OCI-LY7 (cell line): ENCODE measurements at regions not wholly inside any gene's neighbourhood (a gene's known extent, or its start where the extent isn't known, plus 50 kb on each side); places are given as distances from the start of the nearest gene placed in this dataset.

Experiments used
- BruUV-seq: library from RNA; stranded (reverse); fragments of 400-500 nt; replicated peaks from 2 replicates; lab custom pipeline; 2021; lab: Mats Ljungman, UMichigan
- CTCF ChIA-PET: fragments of 300-600 bp; sonication (Branson Sonifier 250); formaldehyde crosslinking; loops from one replicate; lab custom pipeline; 2022; ENCODE audit warnings: antibody characterized with exemption; ENCODE audit not compliant: unreplicated experiment; lab: Charles Lee
- POLR2A ChIA-PET: fragments of 300-600 bp; sonication (Branson Sonifier 250); formaldehyde crosslinking; loops from one replicate; lab custom pipeline; 2022; ENCODE audit warnings: antibody characterized with exemption; lab: Charles Lee
- DNase-seq: peaks from one replicate; pipeline ENCODE4 v3.0.0-alpha.2; 2015; ENCODE audit warnings: low spot score
- H2AFZ ChIP-seq: fragments of 200-600 bp; sonication (generic), shearing (Covaris generic); 2 replicates; pipeline ENCODE4 v1.6.1; 2014; ENCODE audit warnings: mild to moderate bottlenecking, antibody characterized with exemption, low read length, moderate library complexity
- H3K27ac ChIP-seq: fragments of 200-600 bp; sonication (generic); 2 replicates; pipeline ENCODE4 v1.5.1; 2014; ENCODE audit warnings: mixed run types, low read depth, mild to moderate bottlenecking, moderate library complexity, low read length, inconsistent platforms; ENCODE audit not compliant: poor library complexity, severe bottlenecking
- H3K36me3 ChIP-seq: fragments of 200-600 bp; sonication (generic); 2 replicates; pipeline ENCODE4 v1.6.1; 2014; ENCODE audit warnings: mild to moderate bottlenecking, antibody characterized with exemption, low read length, moderate library complexity, mixed read lengths; ENCODE audit not compliant: insufficient read depth
- H3K4me1 ChIP-seq: fragments of 200-600 bp; sonication (generic); 2 replicates; pipeline ENCODE4 v1.5.1; 2014; ENCODE audit warnings: mild to moderate bottlenecking, low read length; ENCODE audit not compliant: insufficient read depth, poor library complexity, severe bottlenecking
- H3K4me2 ChIP-seq: fragments of 200-600 bp; sonication (generic); 2 replicates; pipeline ENCODE4 v1.6.1; 2014; ENCODE audit warnings: mild to moderate bottlenecking, low read length
- H3K4me3 ChIP-seq: fragments of 200-600 bp; sonication (generic); 2 replicates; pipeline ENCODE4 v1.5.1; 2014; ENCODE audit warnings: mild to moderate bottlenecking, low read depth, low read length; ENCODE audit not compliant: poor library complexity, severe bottlenecking
- H3K79me2 ChIP-seq: fragments of 200-600 bp; sonication (generic); 2 replicates; pipeline ENCODE4 v1.6.1; 2016; ENCODE audit warnings: low read depth, mild to moderate bottlenecking, low read length, moderate library complexity, mixed read lengths; ENCODE audit not compliant: insufficient read depth
- H3K9me2 ChIP-seq: fragments of 200-600 bp; sonication (generic); 2 replicates; pipeline ENCODE4 v1.6.1; 2016; ENCODE audit warnings: mild to moderate bottlenecking, low read length, mixed read lengths; ENCODE audit not compliant: insufficient read depth
- H3K9me3 ChIP-seq: fragments of 200-600 bp; sonication (generic); 2 replicates; pipeline ENCODE4 v1.6.1; 2014; ENCODE audit warnings: mild to moderate bottlenecking, mixed run types, low read length, mixed read lengths
- H4K20me1 ChIP-seq: fragments of 200-600 bp; sonication (generic); 2 replicates; pipeline ENCODE4 v1.6.1; 2014; ENCODE audit warnings: mild to moderate bottlenecking, antibody characterized with exemption, low read length, moderate library complexity, mixed read lengths; ENCODE audit not compliant: insufficient read depth
- CTCF ChIP-seq: fragments of 200-600 bp; sonication (generic); conservative IDR thresholded peaks from 2 replicates; pipeline ENCODE4 v1.5.1; 2014; ENCODE audit warnings: mild to moderate bottlenecking, antibody characterized with exemption, low read length, moderate library complexity, mixed read lengths
- EZH2phosphoT487 ChIP-seq: fragments of 200-600 bp; sonication (generic); IDR thresholded peaks from 2 replicates; pipeline ENCODE4 v1.6.1; 2018; ENCODE audit warnings: low read depth, borderline replicate concordance, mild to moderate bottlenecking, mixed run types, antibody characterized with exemption, low read length, moderate library complexity, mixed read lengths
- intact Hi-C: fragments of 100-400 bp; cut with micrococcal nuclease; formaldehyde crosslinking; loops from one replicate; pipeline ENCODE4 v1.10.0; 2022; ENCODE audit not compliant: unreplicated experiment

GRCh38 chr3:26560081-26560480 is 62.5 kb upstream of the LRRC3B start:
- no peak for TF ChIP-seq CTCF
- H3K4me3 ChIP-seq = no peak overlapping the region
- no peak for DNase-seq
- no peak overlapping the region for H2AFZ ChIP-seq
- no TSS peak for BruUV-seq
- H3K9me3 ChIP-seq = no peaks in the 10 kb centered on the region
- ChIA-PET POLR2A (no interaction called here), CTCF (no interaction called here)
- no peaks in the 10 kb centered on the region for H3K9me2 ChIP-seq
- H3K36me3 ChIP-seq = no peaks in the 10 kb centered on the region
- H3K79me2 ChIP-seq = no peaks in the 10 kb centered on the region
- no peaks in the 10 kb centered on the region for H3K4me1 ChIP-seq
- no peaks in the 10 kb centered on the region for H4K20me1 ChIP-seq
- H3K4me2 ChIP-seq = no peak overlapping the region
- intact Hi-C loops = no loop called here
- no peak overlapping the region for H3K27ac ChIP-seq

- Histone ChIP-seq H3K36me3 (no peaks in the 10 kb centered on the region), H2AFZ (no peak overlapping the region), H3K4me3 (no peak overlapping the region), H4K20me1 (no peaks in the 10 kb centered on the region), H3K4me1 (no peaks in the 10 kb centered on the region), H3K4me2 (no peak overlapping the region), H3K79me2 (no peaks in the 10 kb centered on the region), H3K9me2 (no peaks in the 10 kb centered on the region), H3K9me3 (no peaks in the 10 kb centered on the region), H3K27ac (no peak overlapping the region)
- intact Hi-C loops = no loop called here
- CTCF ChIA-PET = no interaction called here
- TF ChIP-seq EZH2phosphoT487 (no peak), CTCF (no peak)
- BruUV-seq = no TSS peak
- POLR2A ChIA-PET = no interaction called here
- no peak for DNase-seq
Observed at GRCh38 chr3:26562021-26562768, 60.4 kb upstream of the LRRC3B start.
